ENCODE measurements at regions not wholly inside any gene's neighbourhood (a gene's known extent, or its start where the extent isn't known, plus 50 kb on each side); places are given as distances from the start of the nearest gene placed in this dataset.

GRCh38 chr4:77273412-77273811 is 116.4 kb downstream of the CCNG2 start:
- TF ChIP-seq CTCF (IDR thresholded peaks at IDR 0.05; ENCODE audit: insufficient read depth, low read length, poor library complexity, severe bottlenecking): no peak
- no peak for TF ChIP-seq EZH2phosphoT487 (conservative IDR thresholded peaks at IDR 0.05; ENCODE audit: low read length)
